Liver (tissue), 8 donors: ENCODE measurements at regions not wholly inside any gene's neighbourhood (a gene's known extent, or its start where the extent isn't known, plus 50 kb on each side); places are given as distances from the start of the nearest gene placed in this dataset.

Experiments
- DNase-seq: peaks from one replicate; pipeline ENCODE4 v3.0.0-alpha.2; 2017; ENCODE audit warnings: low spot score
- H3K27ac ChIP-seq, 2 donors: one replicate each; pipeline ENCODE4 v1.7.0; 2013; ENCODE audit warnings: inconsistent platforms in 2 of 2, low read length in 2 of 2, control low read depth in 1 of 2, low read depth in 1 of 2, mild to moderate bottlenecking in 1 of 2
- H3K27me3 ChIP-seq, 4 donors: one replicate each; pipeline versions ENCODE4 v1.6.1 to v1.7.0; 2013; ENCODE audit warnings: low read length in 3 of 4, inconsistent platforms in 1 of 4, mild to moderate bottlenecking in 1 of 4, moderate library complexity in 1 of 4; ENCODE audit not compliant: control insufficient read depth in 4 of 4, insufficient read depth in 4 of 4
- H3K36me3 ChIP-seq, 4 donors: one replicate each; pipeline versions ENCODE4 v1.6.1 to v1.7.0; 2013; ENCODE audit warnings: low read length in 3 of 4, mild to moderate bottlenecking in 3 of 4, low read depth in 1 of 4, moderate library complexity in 1 of 4; ENCODE audit not compliant: control insufficient read depth in 4 of 4, insufficient read depth in 3 of 4
- H3K4me1 ChIP-seq, 4 donors: one replicate each; pipeline versions ENCODE4 v1.6.1 to v1.7.0; 2013; ENCODE audit warnings: low read length in 3 of 4, mild to moderate bottlenecking in 3 of 4, moderate library complexity in 1 of 4; ENCODE audit not compliant: control insufficient read depth in 4 of 4, insufficient read depth in 4 of 4
- H3K4me3 ChIP-seq, 3 donors: one replicate each; pipeline versions ENCODE4 v1.6.1 to v1.7.0; 2013; ENCODE audit warnings: low read length in 3 of 3, control low read depth in 1 of 3, low read depth in 1 of 3, mild to moderate bottlenecking in 1 of 3
- H3K9ac ChIP-seq, 2 donors: one replicate each; pipeline ENCODE4 v1.7.0; 2013; ENCODE audit warnings: low read length in 2 of 2, mild to moderate bottlenecking in 2 of 2, moderate library complexity in 2 of 2, control low read depth in 1 of 2, low read depth in 1 of 2
- H3K9me3 ChIP-seq, 4 donors: one replicate each; pipeline versions ENCODE4 v1.6.1 to v1.7.0; 2013; ENCODE audit warnings: low read length in 3 of 4; ENCODE audit not compliant: control insufficient read depth in 4 of 4
- EGR1 ChIP-seq, 2 donors: IDR thresholded peaks; 2 replicates each; pipeline ENCODE4 v1.6.1; 2016 to 2018; ENCODE audit warnings: antibody characterized with exemption in 2 of 2, low read depth in 2 of 2
- FOXA1 ChIP-seq: IDR thresholded peaks from 2 replicates; pipeline ENCODE4 v1.6.1; 2016; ENCODE audit warnings: antibody characterized with exemption
- FOXA2 ChIP-seq: IDR thresholded peaks from 2 replicates; pipeline ENCODE4 v1.6.1; 2016; ENCODE audit warnings: antibody characterized with exemption
- GABPA ChIP-seq, 2 donors: IDR thresholded peaks in 1 of 2; conservative IDR thresholded peaks in 1 of 2; 2 replicates each; pipeline ENCODE4 v1.6.1; 2016; ENCODE audit warnings: antibody characterized with exemption in 2 of 2, mild to moderate bottlenecking in 1 of 2, moderate library complexity in 1 of 2
- HNF4A ChIP-seq, 2 donors: conservative IDR thresholded peaks; 2 replicates each; pipeline ENCODE4 v1.6.1; 2016; ENCODE audit warnings: antibody characterized with exemption in 2 of 2, mild to moderate bottlenecking in 2 of 2
- HNF4G ChIP-seq: IDR thresholded peaks from 2 replicates; pipeline ENCODE4 v1.6.1; 2016; ENCODE audit warnings: antibody characterized with exemption
- JUND ChIP-seq, 2 donors: IDR thresholded peaks; 2 replicates each; pipeline ENCODE4 v1.6.1; 2016; ENCODE audit warnings: antibody characterized with exemption in 2 of 2
- NR2F2 ChIP-seq: IDR thresholded peaks from 2 replicates; pipeline ENCODE4 v1.6.1; 2016; ENCODE audit warnings: antibody characterized with exemption
- RAD21 ChIP-seq, 2 donors: IDR thresholded peaks; 2 replicates each; pipeline ENCODE4 v1.6.1; 2016; ENCODE audit warnings: antibody characterized with exemption in 2 of 2, mild to moderate bottlenecking in 2 of 2
- RXRA ChIP-seq, 2 donors: IDR thresholded peaks; 2 replicates each; pipeline ENCODE4 v1.6.1; 2017 to 2018; ENCODE audit warnings: antibody characterized with exemption in 2 of 2, mild to moderate bottlenecking in 1 of 2
- SP1 ChIP-seq: IDR thresholded peaks from 2 replicates; pipeline ENCODE4 v1.6.1; 2018; ENCODE audit warnings: antibody characterized with exemption, mild to moderate bottlenecking
- TAF1 ChIP-seq: conservative IDR thresholded peaks from 2 replicates; pipeline ENCODE4 v1.6.1; 2016; ENCODE audit warnings: antibody characterized with exemption, mild to moderate bottlenecking
- YY1 ChIP-seq: IDR thresholded peaks from 2 replicates; pipeline ENCODE4 v1.6.1; 2016; ENCODE audit warnings: antibody characterized with exemption, mild to moderate bottlenecking
- WGBS: extraction: QIAGEN DNeasy Blood & Tissue Kit; methylation state at CpG from one replicate; pipeline ENCODE4 v1.1.7; 2013; 5-methylcytosine and 5-hydroxymethylcytosine counted together
- TF ChIP-seq, protein P1 (sequence below): fragments of 150-350 bp; IDR thresholded peaks from 2 replicates; pipeline ENCODE4 v1.5.1; 2017; ENCODE audit warnings: improper control_type of control experiment, low read depth, low read length; ENCODE audit not compliant: missing input control
- TF ChIP-seq, protein P2 (sequence below): IDR thresholded peaks from 2 replicates; pipeline ENCODE4 v1.6.1; 2016; ENCODE audit warnings: antibody characterized with exemption
- TF ChIP-seq, protein P3 (sequence below): IDR thresholded peaks from 2 replicates; pipeline ENCODE4 v1.6.1; 2016; ENCODE audit warnings: antibody characterized with exemption
- TF ChIP-seq, protein P4 (sequence below): IDR thresholded peaks from 2 replicates; pipeline ENCODE4 v1.6.1; 2016; ENCODE audit warnings: antibody characterized with exemption, mild to moderate bottlenecking
- TF ChIP-seq, protein P5 (sequence below): IDR thresholded peaks from 2 replicates; pipeline ENCODE4 v1.6.1; 2016; ENCODE audit warnings: antibody characterized with exemption
- donor health status: healthy.
- donor health status: healthy.
- donor health status: healthy.
- donor health status: healthy.
- donor health status: healthy.

DNA sequence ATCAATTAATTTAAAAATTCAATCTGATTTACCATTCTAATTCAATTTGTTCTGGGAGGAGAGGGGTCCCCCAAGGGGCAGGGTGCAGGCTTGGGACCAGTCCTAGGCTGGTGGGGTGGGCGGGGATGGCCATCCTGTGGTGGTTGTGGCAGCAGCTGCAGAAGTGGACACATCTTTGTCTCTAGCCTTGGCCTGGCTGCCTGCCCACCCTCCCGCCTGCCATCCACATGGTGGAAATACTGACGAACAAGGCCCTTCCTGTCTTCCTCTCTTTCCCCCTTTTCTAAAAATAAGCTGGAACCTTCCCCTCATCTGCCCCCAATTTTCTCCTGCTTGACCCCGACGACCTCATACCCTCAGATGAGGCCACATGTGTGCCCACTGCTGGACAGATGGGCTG is 130.9 kb downstream of the FOXD2 start:
- Histone ChIP-seq H3K9ac (no peak overlapping the region), H3K36me3 (no peaks in the 10 kb centered on the region), H3K27ac (no peak overlapping the region), H3K4me3 (no peak overlapping the region), H3K9me3 (no peaks in the 10 kb centered on the region), H3K27me3 (no peaks in the 10 kb centered on the region), H3K4me1 (no peaks in the 10 kb centered on the region)
- no peak for DNase-seq
- TF ChIP-seq, protein P1, sequence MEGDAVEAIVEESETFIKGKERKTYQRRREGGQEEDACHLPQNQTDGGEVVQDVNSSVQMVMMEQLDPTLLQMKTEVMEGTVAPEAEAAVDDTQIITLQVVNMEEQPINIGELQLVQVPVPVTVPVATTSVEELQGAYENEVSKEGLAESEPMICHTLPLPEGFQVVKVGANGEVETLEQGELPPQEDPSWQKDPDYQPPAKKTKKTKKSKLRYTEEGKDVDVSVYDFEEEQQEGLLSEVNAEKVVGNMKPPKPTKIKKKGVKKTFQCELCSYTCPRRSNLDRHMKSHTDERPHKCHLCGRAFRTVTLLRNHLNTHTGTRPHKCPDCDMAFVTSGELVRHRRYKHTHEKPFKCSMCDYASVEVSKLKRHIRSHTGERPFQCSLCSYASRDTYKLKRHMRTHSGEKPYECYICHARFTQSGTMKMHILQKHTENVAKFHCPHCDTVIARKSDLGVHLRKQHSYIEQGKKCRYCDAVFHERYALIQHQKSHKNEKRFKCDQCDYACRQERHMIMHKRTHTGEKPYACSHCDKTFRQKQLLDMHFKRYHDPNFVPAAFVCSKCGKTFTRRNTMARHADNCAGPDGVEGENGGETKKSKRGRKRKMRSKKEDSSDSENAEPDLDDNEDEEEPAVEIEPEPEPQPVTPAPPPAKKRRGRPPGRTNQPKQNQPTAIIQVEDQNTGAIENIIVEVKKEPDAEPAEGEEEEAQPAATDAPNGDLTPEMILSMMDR: no peak
- no peak for TF ChIP-seq RAD21 (IDR thresholded peaks at IDR 0.05)
- no peak for TF ChIP-seq HNF4G
- no peak for TF ChIP-seq YY1
- TF ChIP-seq, protein P2, sequence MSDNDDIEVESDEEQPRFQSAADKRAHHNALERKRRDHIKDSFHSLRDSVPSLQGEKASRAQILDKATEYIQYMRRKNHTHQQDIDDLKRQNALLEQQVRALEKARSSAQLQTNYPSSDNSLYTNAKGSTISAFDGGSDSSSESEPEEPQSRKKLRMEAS: no peak
- TF ChIP-seq, protein P3, sequence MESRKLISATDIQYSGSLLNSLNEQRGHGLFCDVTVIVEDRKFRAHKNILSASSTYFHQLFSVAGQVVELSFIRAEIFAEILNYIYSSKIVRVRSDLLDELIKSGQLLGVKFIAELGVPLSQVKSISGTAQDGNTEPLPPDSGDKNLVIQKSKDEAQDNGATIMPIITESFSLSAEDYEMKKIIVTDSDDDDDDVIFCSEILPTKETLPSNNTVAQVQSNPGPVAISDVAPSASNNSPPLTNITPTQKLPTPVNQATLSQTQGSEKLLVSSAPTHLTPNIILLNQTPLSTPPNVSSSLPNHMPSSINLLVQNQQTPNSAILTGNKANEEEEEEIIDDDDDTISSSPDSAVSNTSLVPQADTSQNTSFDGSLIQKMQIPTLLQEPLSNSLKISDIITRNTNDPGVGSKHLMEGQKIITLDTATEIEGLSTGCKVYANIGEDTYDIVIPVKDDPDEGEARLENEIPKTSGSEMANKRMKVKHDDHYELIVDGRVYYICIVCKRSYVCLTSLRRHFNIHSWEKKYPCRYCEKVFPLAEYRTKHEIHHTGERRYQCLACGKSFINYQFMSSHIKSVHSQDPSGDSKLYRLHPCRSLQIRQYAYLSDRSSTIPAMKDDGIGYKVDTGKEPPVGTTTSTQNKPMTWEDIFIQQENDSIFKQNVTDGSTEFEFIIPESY: no peak
- no peak for TF ChIP-seq RXRA (IDR thresholded peaks at IDR 0.05)
- TF ChIP-seq, protein P4, sequence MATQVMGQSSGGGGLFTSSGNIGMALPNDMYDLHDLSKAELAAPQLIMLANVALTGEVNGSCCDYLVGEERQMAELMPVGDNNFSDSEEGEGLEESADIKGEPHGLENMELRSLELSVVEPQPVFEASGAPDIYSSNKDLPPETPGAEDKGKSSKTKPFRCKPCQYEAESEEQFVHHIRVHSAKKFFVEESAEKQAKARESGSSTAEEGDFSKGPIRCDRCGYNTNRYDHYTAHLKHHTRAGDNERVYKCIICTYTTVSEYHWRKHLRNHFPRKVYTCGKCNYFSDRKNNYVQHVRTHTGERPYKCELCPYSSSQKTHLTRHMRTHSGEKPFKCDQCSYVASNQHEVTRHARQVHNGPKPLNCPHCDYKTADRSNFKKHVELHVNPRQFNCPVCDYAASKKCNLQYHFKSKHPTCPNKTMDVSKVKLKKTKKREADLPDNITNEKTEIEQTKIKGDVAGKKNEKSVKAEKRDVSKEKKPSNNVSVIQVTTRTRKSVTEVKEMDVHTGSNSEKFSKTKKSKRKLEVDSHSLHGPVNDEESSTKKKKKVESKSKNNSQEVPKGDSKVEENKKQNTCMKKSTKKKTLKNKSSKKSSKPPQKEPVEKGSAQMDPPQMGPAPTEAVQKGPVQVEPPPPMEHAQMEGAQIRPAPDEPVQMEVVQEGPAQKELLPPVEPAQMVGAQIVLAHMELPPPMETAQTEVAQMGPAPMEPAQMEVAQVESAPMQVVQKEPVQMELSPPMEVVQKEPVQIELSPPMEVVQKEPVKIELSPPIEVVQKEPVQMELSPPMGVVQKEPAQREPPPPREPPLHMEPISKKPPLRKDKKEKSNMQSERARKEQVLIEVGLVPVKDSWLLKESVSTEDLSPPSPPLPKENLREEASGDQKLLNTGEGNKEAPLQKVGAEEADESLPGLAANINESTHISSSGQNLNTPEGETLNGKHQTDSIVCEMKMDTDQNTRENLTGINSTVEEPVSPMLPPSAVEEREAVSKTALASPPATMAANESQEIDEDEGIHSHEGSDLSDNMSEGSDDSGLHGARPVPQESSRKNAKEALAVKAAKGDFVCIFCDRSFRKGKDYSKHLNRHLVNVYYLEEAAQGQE: no peak
- no peak for TF ChIP-seq SP1
- no peak for TF ChIP-seq JUND (IDR thresholded peaks at IDR 0.05)
- TF ChIP-seq TAF1: no peak
- TF ChIP-seq FOXA1: no peak
- TF ChIP-seq, protein P5, sequence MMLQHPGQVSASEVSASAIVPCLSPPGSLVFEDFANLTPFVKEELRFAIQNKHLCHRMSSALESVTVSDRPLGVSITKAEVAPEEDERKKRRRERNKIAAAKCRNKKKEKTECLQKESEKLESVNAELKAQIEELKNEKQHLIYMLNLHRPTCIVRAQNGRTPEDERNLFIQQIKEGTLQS: no peak
- no peak for TF ChIP-seq NR2F2
- no peak for TF ChIP-seq EGR1 (IDR thresholded peaks at IDR 0.05; ENCODE audit: low read depth in 2 of 2)
- TF ChIP-seq FOXA2: no peak
- no peak for TF ChIP-seq HNF4A (conservative IDR thresholded peaks at IDR 0.05)
- no peak for TF ChIP-seq GABPA (IDR thresholded peaks at IDR 0.05 in 1 of 2, conservative IDR thresholded peaks at IDR 0.05 in 1 of 2)
- WGBS: 63% methylated on average over 5 of the region's 5 CpGs
